GM19395 (cell line): ENCODE measurements at regions not wholly inside any gene's neighbourhood (a gene's known extent, or its start where the extent isn't known, plus 50 kb on each side); places are given as distances from the start of the nearest gene placed in this dataset.
A peak's percentile ranks its signal among the peaks of the same experiment; 100 is the strongest.
"Not testable (repeated sequence)": the region's sequence is repeated elsewhere in the genome, so short reads cannot be mapped to it uniquely, and the experiment has no call there.

ENCODE experiments used
- ATAC-seq: cut with Tn5 transposase; IDR thresholded peaks from one replicate; pipeline ENCODE4 v1.9.1; 2021; ENCODE audit warnings: mild to moderate bottlenecking, moderate library complexity; ENCODE audit not compliant: unreplicated experiment

DNA sequence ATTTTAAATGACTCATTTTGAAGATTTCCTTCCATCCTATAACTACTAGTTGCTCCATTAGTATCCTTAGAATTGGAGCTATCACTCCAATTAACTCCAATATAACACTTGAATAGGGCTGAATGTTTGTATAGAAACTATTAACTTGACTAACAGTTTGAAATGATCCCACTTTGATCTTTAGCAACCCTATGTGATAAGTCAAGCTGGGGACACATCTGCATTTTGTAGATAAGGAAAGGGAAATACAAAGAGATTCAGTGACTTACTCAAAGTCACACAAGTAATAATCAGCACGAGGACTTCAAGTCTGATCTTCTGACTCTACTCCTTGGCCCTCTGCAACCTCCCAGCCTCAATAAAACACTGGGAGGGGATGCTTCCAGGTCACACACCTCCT, 101.1 kb downstream of the TMEM215 start:
- no peak for ATAC-seq

DNA sequence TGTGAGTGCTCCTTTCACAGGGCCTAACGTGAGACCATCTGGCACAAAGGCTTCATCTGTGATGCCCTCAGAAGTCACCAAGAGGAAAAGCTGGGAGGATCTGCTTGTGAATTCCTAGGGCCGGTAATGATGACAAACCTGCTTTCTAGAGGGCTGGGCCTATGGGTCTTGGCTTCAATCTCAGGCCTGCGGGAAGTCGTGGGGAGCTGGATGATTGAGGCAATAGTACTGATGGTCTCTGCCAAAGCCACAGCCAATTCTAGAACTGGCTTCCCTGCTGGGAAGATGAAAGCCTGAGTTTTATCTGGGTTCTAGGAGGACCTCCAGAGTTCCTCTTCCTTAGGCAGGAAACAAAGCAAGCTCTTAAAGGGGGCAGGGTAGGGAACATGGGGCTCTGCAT, 102.7 kb downstream of the TMEM215 start:
- ATAC-seq, result no peak

DNA sequence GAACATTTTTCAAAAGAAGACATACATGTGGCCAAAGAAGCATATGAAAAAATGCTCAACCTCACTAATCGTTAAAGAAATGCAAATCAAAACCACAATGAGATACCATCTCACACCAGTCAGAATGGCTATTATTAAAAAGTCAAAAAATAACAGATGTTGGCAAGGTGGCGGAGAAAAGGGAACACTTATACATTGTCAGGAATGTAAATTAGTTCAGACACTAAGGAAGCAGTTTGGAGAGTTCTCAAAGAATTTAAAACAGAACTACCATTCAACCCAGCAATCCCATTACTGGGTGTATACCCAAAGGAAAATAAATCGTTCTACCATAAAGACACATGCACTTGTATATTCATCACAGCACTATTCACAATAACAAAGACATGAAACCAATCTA, 106.9 kb downstream of the APTX start:
- ATAC-seq, result not testable (repeated sequence)

DNA sequence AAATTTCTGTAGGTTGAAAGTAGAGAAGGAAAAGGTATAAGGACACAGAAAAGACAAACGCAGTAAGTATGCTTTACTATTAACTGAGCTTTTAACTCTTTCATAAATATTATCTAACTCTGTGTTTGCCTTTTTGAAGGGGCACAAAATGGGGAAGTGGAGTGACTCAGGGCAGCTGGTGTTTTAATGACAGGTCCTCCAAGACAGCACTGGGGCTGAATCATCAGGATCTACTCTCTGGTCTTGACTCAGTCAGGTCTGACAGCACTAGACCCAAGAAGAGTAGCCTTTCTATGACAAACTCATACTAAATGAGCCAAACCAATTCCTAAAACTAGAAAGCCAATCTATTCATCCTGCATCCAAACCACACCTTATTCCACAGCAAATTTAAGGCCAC, 102.2 kb downstream of the APTX start:
- ATAC-seq, result no peak

DNA sequence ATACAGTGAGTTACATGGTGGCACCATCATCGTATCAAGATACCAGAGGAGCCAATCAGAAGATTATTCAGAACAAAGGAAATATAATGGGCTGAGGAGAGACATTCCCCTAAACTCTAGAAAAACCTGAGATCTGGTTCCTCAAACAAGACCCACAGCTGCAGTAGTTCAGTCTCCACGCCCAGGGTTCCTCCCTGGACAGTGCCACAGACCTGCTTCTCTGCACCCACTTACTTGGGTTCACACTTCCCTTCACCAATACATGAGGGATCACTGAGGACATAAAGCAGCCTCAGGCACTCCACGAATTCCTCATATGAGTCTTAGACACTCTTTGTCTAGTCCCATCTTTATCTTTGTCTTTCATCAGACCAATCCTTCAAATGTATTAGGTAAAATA, 101.7 kb downstream of the APTX start:
- ATAC-seq, result no peak

DNA sequence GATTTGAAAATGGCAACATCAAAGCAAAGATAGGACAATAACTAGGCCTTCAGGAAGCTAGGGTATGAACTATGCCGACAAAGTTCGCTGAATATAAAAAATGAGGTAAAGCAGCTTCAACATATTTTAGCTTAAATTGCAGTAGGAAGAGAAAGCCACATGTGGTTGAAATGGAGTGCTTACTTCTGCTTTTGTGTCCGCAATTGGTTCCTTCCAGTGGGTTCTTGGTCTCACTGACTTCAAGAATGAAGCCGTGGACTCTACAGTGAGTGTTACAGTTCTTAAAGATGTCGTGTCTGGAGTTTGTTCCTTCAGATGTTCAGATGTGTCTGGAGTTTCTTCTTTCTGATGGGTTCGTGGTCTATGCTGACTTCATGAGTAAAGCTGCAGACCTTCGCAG, 95.2 kb downstream of the APTX start:
- peak; percentile 97 for ATAC-seq

DNA sequence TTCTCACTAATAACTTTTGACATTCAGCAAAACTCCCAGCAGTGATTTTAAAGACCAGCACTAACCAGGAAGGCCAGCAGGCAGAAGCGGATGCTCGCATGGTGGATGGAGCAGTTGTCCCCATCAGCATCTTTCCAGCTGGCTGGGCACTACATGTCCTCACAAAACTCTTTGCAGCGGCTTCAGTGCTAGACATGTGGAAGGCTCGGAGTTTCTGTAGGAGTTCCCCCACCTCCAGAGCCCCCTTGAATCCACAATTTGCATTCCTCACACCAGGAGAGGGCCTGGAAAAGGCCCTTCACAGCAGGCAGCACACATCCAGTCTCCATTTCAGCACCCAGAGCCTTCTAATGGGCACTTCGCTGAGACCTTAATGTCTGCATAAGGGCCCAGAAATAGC, 85.6 kb downstream of the APTX start:
- ATAC-seq, result no peak

DNA sequence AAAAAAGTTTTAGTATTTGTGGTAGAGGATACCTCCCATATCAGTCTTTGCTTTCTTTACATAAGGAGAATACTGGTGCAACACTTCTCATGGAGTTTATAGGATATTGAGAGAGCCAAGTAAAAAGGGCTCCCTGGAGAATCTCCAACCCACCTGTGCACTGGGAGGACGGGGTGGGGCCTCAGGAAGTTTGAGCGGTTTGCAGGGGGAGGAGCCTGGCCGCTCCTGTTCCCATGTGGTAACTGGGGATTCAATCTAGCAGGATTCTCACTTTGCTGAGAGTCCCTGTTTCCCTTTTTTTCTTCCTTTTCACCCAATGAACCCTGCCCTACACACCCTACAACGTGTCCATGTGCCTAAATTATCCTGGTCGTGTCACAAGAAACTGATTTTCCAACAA, 82.8 kb downstream of the APTX start:
- ATAC-seq, result no peak
